Activated CD4-positive, alpha-beta T cell treated with anti-CD3 and anti-CD28 coated beads, Interleukin-2, Interleukin-4, amounts not matched to agents 100 ng/mL and 50 ng/mL, durations not matched to agents 16 hours and 8 hours (primary cell): ENCODE measurements at regions not wholly inside any gene's neighbourhood (a gene's known extent, or its start where the extent isn't known, plus 50 kb on each side); places are given as distances from the start of the nearest gene placed in this dataset.
"Not testable (repeated sequence)": the region's sequence is repeated elsewhere in the genome, so short reads cannot be mapped to it uniquely, and the experiment has no call there.

Source experiments
- DNase-seq: peaks from one replicate; pipeline ENCODE4 v3.0.0-alpha.2; 2020; ENCODE audit warnings: low spot score

GRCh38 chr6:9704989-9705388 lies 709.9 kb downstream of the TFAP2A start:
- DNase-seq: no peak

- no peak for DNase-seq
Observed at GRCh38 chr6:9702914-9703313, 712.0 kb downstream of the TFAP2A start.

- DNase-seq: no peak
Observed at GRCh38 chr6:9699888-9700287, 715.0 kb downstream of the TFAP2A start.

- DNase-seq: no peak
Observed at GRCh38 chr6:9697263-9697931, 717.5 kb downstream of the TFAP2A start.

GRCh38 chr6:9690388-9690787 lies 724.5 kb downstream of the TFAP2A start:
- no peak for DNase-seq

GRCh38 chr6:9680727-9681126 lies 734.1 kb downstream of the TFAP2A start:
- not testable (repeated sequence) for DNase-seq

GRCh38 chr6:9675122-9675521 lies 739.8 kb downstream of the TFAP2A start:
- no peak for DNase-seq

GRCh38 chr6:9659848-9660247 lies 755.0 kb downstream of the TFAP2A start:
- DNase-seq: no peak

GRCh38 chr6:9657994-9658393 lies 756.9 kb downstream of the TFAP2A start:
- no peak for DNase-seq

- no peak for DNase-seq
Observed at GRCh38 chr6:9647599-9647998, 767.3 kb downstream of the TFAP2A start.

- DNase-seq: no peak
Observed at GRCh38 chr6:9647071-9647445, 767.8 kb downstream of the TFAP2A start.

- DNase-seq: no peak
Observed at GRCh38 chr6:9646342-9647070, 768.4 kb downstream of the TFAP2A start.

GRCh38 chr6:9638861-9639260 lies 776.0 kb downstream of the TFAP2A start:
- DNase-seq: no peak

- DNase-seq: no peak
Observed at GRCh38 chr6:9634776-9635175, 780.1 kb downstream of the TFAP2A start.

- DNase-seq: no peak
Observed at GRCh38 chr6:9632026-9632425, 782.8 kb downstream of the TFAP2A start.

- DNase-seq: no peak
Observed at GRCh38 chr6:9628819-9629218, 786.1 kb downstream of the TFAP2A start.

- no peak for DNase-seq
Observed at GRCh38 chr6:9627916-9628315, 787.0 kb downstream of the TFAP2A start.

- DNase-seq: no peak
Observed at GRCh38 chr6:9623985-9624384, 790.9 kb downstream of the TFAP2A start.

GRCh38 chr6:9623228-9623832 lies 791.5 kb downstream of the TFAP2A start:
- no peak for DNase-seq

- DNase-seq: no peak
Observed at GRCh38 chr6:9621276-9621675, 793.6 kb downstream of the TFAP2A start.

GRCh38 chr6:9620687-9621086 lies 794.2 kb downstream of the TFAP2A start:
- DNase-seq: no peak

GRCh38 chr6:9620263-9620662 lies 794.6 kb downstream of the TFAP2A start:
- DNase-seq: no peak

- no peak for DNase-seq
Observed at GRCh38 chr6:9614778-9615177, 800.1 kb downstream of the TFAP2A start.
